ENCODE measurements at regions not wholly inside any gene's neighbourhood (a gene's known extent, or its start where the extent isn't known, plus 50 kb on each side); places are given as distances from the start of the nearest gene placed in this dataset.

DNA sequence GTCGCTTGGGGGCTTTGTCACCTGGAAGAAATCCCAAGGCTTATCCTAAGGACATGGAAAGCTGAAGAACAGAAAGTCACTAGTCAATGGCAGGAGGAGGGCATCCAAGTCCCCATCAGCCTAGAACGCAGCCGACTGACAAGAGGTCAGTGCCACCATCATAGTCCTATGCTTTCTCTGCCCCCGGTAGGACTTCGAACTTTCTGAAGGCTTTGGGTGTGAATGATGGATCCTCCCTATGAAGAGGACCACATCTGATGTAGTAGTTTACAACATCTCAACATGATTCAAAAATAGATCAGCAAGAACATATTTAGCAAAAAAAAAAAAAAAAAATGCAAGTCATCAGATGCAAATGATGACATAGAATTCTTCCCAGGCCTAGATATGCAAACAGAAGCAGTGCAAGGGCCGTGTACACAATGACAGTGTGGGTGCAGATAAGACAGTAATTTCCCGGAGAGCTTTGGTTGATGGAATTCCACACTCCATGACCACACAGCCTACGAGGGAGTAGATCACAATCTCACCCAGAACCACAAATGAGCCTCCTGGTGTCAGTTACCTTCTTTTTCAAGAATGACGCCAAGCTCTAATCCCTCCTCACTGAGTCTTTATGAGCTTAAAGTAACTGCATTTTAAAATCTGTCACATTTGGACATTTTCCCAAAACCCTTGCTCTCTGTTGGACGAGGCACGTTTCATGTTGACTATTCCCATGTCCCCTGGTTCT, 88.2 kb downstream of the PSMG1 start:
- no peak overlapping the region for H3K9ac ChIP-seq (ENCODE audit: low read depth in 1 of 2, low read length in 2 of 2)
- no peaks in the 10 kb centered on the region for H3K9me3 ChIP-seq (ENCODE audit: control insufficient read depth in 1 of 2, low read length in 2 of 2)
- H3K4me3 ChIP-seq (ENCODE audit: low read depth in 1 of 2, low read length in 2 of 2) = no peak overlapping the region
- no peaks in the 10 kb centered on the region for H3K36me3 ChIP-seq (ENCODE audit: control insufficient read depth in 1 of 2, insufficient read depth in 2 of 2, low read length in 2 of 2)
- no peak overlapping the region for H3K27ac ChIP-seq (ENCODE audit: low read depth, low read length)
- H3K4me1 ChIP-seq (ENCODE audit: control insufficient read depth in 1 of 2, insufficient read depth in 2 of 2, low read length in 2 of 2) = peaks cover 21 to 23% of the 10 kb centered on the region in 2 donors
- H3K27me3 ChIP-seq (ENCODE audit: control insufficient read depth in 1 of 2, insufficient read depth in 2 of 2, low read length in 2 of 2) = no peaks in the 10 kb centered on the region

DNA sequence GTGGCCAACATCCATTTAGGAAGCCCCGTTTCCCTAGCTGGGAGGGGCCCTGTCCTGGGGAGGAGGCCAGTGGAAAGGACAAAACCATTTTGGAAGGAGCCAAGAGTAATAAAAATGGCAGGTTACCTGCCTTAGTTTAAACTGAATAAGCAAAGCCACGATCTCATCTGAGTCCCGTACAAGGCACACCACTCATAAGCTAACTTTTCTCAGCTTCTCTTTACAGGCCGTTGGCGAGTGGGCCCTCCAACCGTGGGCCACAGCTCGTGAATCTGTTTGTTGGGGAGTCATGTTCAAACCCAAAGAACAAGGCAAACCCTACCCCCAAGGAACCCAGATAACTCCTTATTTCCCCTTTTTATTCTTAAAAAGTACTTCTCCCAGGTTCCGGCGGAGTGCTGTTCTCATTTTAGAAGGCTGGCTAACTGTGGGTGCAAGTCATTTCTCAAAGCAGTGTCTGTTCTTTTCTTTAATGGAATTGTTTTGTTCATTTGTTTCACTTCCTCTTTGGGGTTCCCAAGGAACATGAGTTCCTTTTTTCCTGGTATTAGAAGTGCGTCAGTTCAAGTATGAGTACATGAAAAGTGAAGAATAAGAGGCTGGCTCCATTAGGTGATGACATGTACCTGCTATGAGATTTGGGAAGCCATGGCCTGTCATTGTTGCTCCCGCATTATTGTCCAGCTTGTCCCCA, 89.0 kb downstream of the PSMG1 start:
- Histone ChIP-seq H3K27ac (ENCODE audit: low read depth, low read length) (no peak overlapping the region), H3K4me3 (ENCODE audit: low read depth in 1 of 2, low read length in 2 of 2) (no peak overlapping the region), H3K9me3 (ENCODE audit: control insufficient read depth in 1 of 2, low read length in 2 of 2) (no peaks in the 10 kb centered on the region), H3K36me3 (ENCODE audit: control insufficient read depth in 1 of 2, insufficient read depth in 2 of 2, low read length in 2 of 2) (no peaks in the 10 kb centered on the region), H3K4me1 (ENCODE audit: control insufficient read depth in 1 of 2, insufficient read depth in 2 of 2, low read length in 2 of 2) (peaks cover 21 to 23% of the 10 kb centered on the region in 2 donors), H3K27me3 (ENCODE audit: control insufficient read depth in 1 of 2, insufficient read depth in 2 of 2, low read length in 2 of 2) (no peaks in the 10 kb centered on the region), H3K9ac (ENCODE audit: low read depth in 1 of 2, low read length in 2 of 2) (no peak overlapping the region)

DNA sequence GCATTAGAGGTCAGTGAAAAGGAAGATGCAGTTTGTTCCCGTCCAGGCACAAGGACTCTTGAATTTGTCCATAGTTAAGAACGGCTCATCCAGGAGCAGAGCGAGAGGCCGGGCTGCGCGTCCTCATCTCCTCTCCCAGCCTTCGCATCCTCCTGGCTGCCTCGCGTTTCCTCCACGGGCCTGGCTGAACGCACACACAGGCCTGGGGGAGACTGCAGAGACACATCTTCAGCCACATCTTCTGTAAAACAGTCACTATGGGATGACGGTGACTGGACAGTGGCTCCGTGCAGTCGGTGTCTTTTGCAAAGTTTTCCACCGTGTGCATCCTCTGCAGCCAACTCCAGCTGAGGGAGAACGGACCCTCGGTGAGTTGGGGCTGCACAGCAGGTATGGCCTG, 89.7 kb downstream of the PSMG1 start:
- Histone ChIP-seq H3K9me3 (ENCODE audit: control insufficient read depth in 1 of 2, low read length in 2 of 2) (no peaks in the 10 kb centered on the region), H3K27ac (ENCODE audit: low read depth, low read length) (no peak overlapping the region), H3K27me3 (ENCODE audit: control insufficient read depth in 1 of 2, insufficient read depth in 2 of 2, low read length in 2 of 2) (no peaks in the 10 kb centered on the region), H3K4me1 (ENCODE audit: control insufficient read depth in 1 of 2, insufficient read depth in 2 of 2, low read length in 2 of 2) (peaks cover 21 to 23% of the 10 kb centered on the region in 2 donors), H3K36me3 (ENCODE audit: control insufficient read depth in 1 of 2, insufficient read depth in 2 of 2, low read length in 2 of 2) (no peaks in the 10 kb centered on the region), H3K9ac (ENCODE audit: low read depth in 1 of 2, low read length in 2 of 2) (no peak overlapping the region), H3K4me3 (ENCODE audit: low read depth in 1 of 2, low read length in 2 of 2) (no peak overlapping the region)

DNA sequence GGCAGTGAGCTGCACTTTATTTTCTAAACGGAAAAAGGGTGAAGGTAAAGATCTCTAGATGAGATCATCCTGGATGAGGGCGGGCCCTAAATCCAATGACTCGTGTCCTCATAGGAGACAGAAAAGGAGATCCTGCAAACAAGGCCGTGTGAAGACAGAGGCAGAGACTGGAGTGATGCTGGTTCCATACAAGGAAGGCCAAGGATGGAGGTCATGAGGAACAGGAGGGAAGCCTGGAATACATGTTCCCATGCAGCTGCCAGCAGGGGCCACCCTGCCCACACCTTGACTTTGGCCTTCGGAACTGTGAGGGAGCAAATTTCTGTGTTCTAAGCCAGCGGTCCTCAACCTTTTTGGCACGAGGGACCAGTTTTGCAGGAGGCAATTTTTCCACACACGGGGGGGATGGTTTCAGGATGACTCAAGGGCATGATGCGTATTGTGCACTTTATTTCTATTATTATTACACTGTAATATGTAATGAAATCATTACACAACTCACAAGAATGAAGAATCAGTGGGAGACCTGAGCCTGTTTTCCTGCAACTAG, 94.3 kb downstream of the PSMG1 start:
- no peaks in the 10 kb centered on the region for H3K27me3 ChIP-seq (ENCODE audit: control insufficient read depth in 1 of 2, insufficient read depth in 2 of 2, low read length in 2 of 2)
- H3K4me1 ChIP-seq (ENCODE audit: control insufficient read depth in 1 of 2, insufficient read depth in 2 of 2, low read length in 2 of 2) = peaks cover 0 to 4% of the 10 kb centered on the region in 2 donors
- no peak overlapping the region for H3K9ac ChIP-seq (ENCODE audit: low read depth in 1 of 2, low read length in 2 of 2)
- no peaks in the 10 kb centered on the region for H3K36me3 ChIP-seq (ENCODE audit: control insufficient read depth in 1 of 2, insufficient read depth in 2 of 2, low read length in 2 of 2)
- no peaks in the 10 kb centered on the region for H3K9me3 ChIP-seq (ENCODE audit: control insufficient read depth in 1 of 2, low read length in 2 of 2)
- H3K27ac ChIP-seq (ENCODE audit: low read depth, low read length) = no peak overlapping the region
- H3K4me3 ChIP-seq (ENCODE audit: low read depth in 1 of 2, low read length in 2 of 2) = no peak overlapping the region

DNA sequence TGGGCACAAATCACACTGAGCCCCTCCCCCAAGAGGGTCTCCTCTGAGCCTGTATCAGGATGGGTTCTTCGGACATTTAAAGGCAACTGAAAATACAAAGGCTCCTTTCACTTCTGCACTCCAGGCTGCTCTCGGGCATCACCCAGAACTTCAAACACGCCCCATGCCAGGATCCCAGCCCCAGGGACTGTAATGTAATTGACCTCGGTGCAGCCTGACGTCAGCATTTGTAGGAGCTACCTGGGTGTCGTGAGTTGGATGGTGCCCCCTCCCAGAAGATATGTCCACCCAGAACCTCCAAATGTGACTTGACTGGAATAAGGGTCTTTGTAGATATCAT, 95.2 kb downstream of the PSMG1 start:
- H3K9ac ChIP-seq (ENCODE audit: low read depth in 1 of 2, low read length in 2 of 2) = no peak overlapping the region
- H3K27ac ChIP-seq (ENCODE audit: low read depth, low read length) = peak overlapping the region; percentile 7
- H3K4me3 ChIP-seq (ENCODE audit: low read depth in 1 of 2, low read length in 2 of 2) = no peak overlapping the region
- no peaks in the 10 kb centered on the region for H3K9me3 ChIP-seq (ENCODE audit: control insufficient read depth in 1 of 2, low read length in 2 of 2)
- H3K27me3 ChIP-seq (ENCODE audit: control insufficient read depth in 1 of 2, insufficient read depth in 2 of 2, low read length in 2 of 2) = no peaks in the 10 kb centered on the region
- H3K4me1 ChIP-seq (ENCODE audit: control insufficient read depth in 1 of 2, insufficient read depth in 2 of 2, low read length in 2 of 2) = peaks cover 4 to 12% of the 10 kb centered on the region in 2 donors
- H3K36me3 ChIP-seq (ENCODE audit: control insufficient read depth in 1 of 2, insufficient read depth in 2 of 2, low read length in 2 of 2) = no peaks in the 10 kb centered on the region

DNA sequence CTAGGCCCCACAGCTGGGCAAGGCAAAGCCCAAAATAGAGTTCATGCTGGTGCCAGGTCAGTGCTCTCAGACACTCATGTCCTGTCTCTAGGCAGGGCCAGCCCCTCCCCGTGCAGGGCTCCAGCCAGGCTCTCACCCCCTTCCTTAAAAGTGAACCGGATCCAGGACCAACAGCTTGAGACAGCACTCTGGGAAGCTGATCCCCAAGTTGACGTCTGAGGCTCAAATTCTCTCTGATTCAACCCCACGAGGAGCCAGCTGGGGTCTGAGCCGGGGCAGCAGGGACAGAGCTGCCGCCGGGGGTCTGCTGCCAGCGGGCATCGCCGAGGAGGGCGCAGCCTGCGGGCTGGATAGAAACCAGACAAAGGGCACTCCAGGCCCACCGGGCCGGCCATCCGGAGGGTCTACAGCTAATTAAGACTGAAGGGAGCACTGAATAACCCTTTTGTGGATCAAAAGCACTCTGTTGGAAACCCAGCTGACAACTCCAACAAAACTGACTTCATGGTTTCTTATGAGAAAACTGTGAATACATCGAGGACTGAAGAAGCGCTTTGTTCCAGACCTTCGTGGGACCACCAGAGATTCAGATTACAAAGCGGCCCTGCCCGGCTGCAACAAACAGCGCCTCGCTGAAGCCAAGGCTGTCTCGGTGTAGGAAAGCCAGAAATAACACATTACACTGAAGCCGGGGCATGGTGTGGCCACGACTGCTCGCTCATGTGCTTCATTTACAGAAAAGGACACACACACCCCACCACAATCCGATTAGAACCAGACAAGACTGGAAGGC, 95.8 kb downstream of the PSMG1 start:
- no peaks in the 10 kb centered on the region for H3K27me3 ChIP-seq (ENCODE audit: control insufficient read depth in 1 of 2, insufficient read depth in 2 of 2, low read length in 2 of 2)
- H3K27ac ChIP-seq (ENCODE audit: low read depth, low read length) = no peak overlapping the region
- no peak overlapping the region for H3K9ac ChIP-seq (ENCODE audit: low read depth in 1 of 2, low read length in 2 of 2)
- peaks cover 8 to 15% of the 10 kb centered on the region in 2 donors for H3K4me1 ChIP-seq (ENCODE audit: control insufficient read depth in 1 of 2, insufficient read depth in 2 of 2, low read length in 2 of 2)
- no peak overlapping the region for H3K4me3 ChIP-seq (ENCODE audit: low read depth in 1 of 2, low read length in 2 of 2)
- H3K9me3 ChIP-seq (ENCODE audit: control insufficient read depth in 1 of 2, low read length in 2 of 2) = no peaks in the 10 kb centered on the region
- no peaks in the 10 kb centered on the region for H3K36me3 ChIP-seq (ENCODE audit: control insufficient read depth in 1 of 2, insufficient read depth in 2 of 2, low read length in 2 of 2)

DNA sequence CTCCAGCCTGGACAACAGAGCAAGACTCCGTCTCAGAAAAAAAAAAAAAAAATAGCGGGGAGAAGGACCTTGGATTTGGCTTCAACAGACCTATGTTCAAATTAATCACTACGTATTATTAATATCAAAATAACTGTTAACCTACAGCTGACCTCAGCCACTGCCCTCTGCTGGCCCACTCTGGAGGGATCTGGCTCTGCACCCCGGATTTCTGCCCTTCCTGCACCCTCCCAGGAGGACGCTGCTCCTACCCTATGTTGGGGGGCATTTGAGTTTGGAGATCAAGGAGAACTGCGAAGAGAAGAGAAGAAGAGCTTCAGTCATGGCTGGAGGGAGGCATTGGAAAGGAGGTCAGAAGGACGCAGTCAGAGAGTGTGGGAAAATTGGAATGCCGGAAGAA, 96.7 kb downstream of the PSMG1 start:
- Histone ChIP-seq H3K9ac (ENCODE audit: low read depth in 1 of 2, low read length in 2 of 2) (no peak overlapping the region), H3K4me3 (ENCODE audit: low read depth in 1 of 2, low read length in 2 of 2) (no peak overlapping the region), H3K27ac (ENCODE audit: low read depth, low read length) (no peak overlapping the region), H3K9me3 (ENCODE audit: control insufficient read depth in 1 of 2, low read length in 2 of 2) (no peaks in the 10 kb centered on the region), H3K27me3 (ENCODE audit: control insufficient read depth in 1 of 2, insufficient read depth in 2 of 2, low read length in 2 of 2) (no peaks in the 10 kb centered on the region), H3K4me1 (ENCODE audit: control insufficient read depth in 1 of 2, insufficient read depth in 2 of 2, low read length in 2 of 2) (peaks cover 16 to 21% of the 10 kb centered on the region in 2 donors), H3K36me3 (ENCODE audit: control insufficient read depth in 1 of 2, insufficient read depth in 2 of 2, low read length in 2 of 2) (no peaks in the 10 kb centered on the region)

DNA sequence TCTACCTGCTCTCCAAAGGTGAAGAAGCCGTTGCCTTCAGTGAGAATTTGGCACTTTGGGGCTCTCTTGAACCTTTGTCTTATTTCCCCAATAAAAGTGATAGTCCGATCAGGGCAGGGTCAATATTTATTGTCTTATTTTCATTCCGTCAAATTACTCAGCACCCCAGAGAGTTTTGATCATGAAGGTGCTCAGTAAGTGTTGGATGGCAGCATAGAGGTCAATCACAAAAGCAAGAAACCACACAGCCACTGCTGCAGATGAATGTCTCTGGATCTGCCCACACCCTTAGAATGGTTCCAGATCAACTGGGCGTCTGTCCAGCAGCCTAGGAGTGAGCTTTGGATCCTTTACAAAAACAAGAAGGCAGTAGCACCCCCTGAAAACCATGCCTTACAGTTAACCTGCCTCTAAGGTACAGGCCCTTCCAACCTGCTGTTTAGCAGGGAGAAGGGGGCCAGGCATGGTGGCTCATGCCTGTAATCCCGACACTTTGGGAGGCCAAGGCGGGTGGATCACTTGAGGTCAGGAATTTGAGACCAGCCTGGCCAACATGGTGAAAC, 97.3 kb downstream of the PSMG1 start:
- peaks cover 16 to 21% of the 10 kb centered on the region in 2 donors for H3K4me1 ChIP-seq (ENCODE audit: control insufficient read depth in 1 of 2, insufficient read depth in 2 of 2, low read length in 2 of 2)
- H3K4me3 ChIP-seq (ENCODE audit: low read depth in 1 of 2, low read length in 2 of 2) = no peak overlapping the region
- H3K27ac ChIP-seq (ENCODE audit: low read depth, low read length) = no peak overlapping the region
- H3K9me3 ChIP-seq (ENCODE audit: control insufficient read depth in 1 of 2, low read length in 2 of 2) = no peaks in the 10 kb centered on the region
- no peaks in the 10 kb centered on the region for H3K27me3 ChIP-seq (ENCODE audit: control insufficient read depth in 1 of 2, insufficient read depth in 2 of 2, low read length in 2 of 2)
- H3K36me3 ChIP-seq (ENCODE audit: control insufficient read depth in 1 of 2, insufficient read depth in 2 of 2, low read length in 2 of 2) = no peaks in the 10 kb centered on the region
- no peak overlapping the region for H3K9ac ChIP-seq (ENCODE audit: low read depth in 1 of 2, low read length in 2 of 2)

DNA sequence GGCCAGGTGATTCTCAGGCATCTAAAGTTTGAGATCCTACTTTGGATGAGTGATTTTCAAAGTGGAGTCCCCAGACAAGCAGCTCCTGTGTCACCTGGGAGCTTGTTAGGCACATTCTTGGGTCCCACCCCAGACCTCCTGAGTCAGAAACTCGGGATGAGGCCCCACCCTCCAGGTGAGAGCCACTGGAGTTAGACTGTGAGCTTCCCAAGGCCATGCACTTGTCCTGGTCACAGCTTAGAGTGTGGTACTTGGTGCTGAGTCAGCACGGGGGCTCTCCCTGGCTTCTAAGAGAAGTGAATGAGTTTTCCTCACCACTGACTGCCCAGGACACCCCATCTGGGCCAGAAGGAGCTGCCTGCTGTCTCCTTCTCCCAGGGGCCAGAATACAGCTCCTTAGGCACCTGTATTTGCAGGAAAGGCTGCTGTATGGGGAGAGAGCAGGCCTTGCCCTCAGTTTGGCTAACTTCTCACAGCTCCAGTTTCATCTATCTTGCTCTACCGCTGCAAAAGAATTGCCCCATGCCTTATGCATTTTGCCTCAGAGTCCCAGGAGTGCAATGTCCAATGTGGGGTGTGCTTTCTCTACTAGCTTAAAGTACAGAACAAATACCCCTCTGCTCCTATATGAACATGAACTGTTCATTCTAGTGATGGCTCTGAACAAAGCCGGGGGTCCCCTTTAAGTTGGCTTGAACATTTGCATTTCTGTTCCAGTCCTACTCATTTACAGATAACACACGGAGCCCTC, 98.1 kb downstream of the PSMG1 start:
- Histone ChIP-seq H3K27me3 (ENCODE audit: control insufficient read depth in 1 of 2, insufficient read depth in 2 of 2, low read length in 2 of 2) (no peaks in the 10 kb centered on the region), H3K9me3 (ENCODE audit: control insufficient read depth in 1 of 2, low read length in 2 of 2) (no peaks in the 10 kb centered on the region), H3K4me1 (ENCODE audit: control insufficient read depth in 1 of 2, insufficient read depth in 2 of 2, low read length in 2 of 2) (peaks cover 16 to 21% of the 10 kb centered on the region in 2 donors), H3K4me3 (ENCODE audit: low read depth in 1 of 2, low read length in 2 of 2) (no peak overlapping the region), H3K9ac (ENCODE audit: low read depth in 1 of 2, low read length in 2 of 2) (no peak overlapping the region), H3K36me3 (ENCODE audit: control insufficient read depth in 1 of 2, insufficient read depth in 2 of 2, low read length in 2 of 2) (no peaks in the 10 kb centered on the region), H3K27ac (ENCODE audit: low read depth, low read length) (no peak overlapping the region)
